GM12873 (cell line): ENCODE measurements at regions not wholly inside any gene's neighbourhood (a gene's known extent, or its start where the extent isn't known, plus 50 kb on each side); places are given as distances from the start of the nearest gene placed in this dataset.

Experiments used
- CTCF ChIP-seq: IDR thresholded peaks from 2 replicates; pipeline ENCODE4 v1.5.1; 2012; ENCODE audit warnings: low read depth, mild to moderate bottlenecking, moderate library complexity, low read length, control low read depth; ENCODE audit not compliant: insufficient read depth; ENCODE audit errors: missing control alignments

- TF ChIP-seq CTCF: no peak
Measured at GRCh38 chr16:59326955-59327354, 592.8 kb upstream of the GOT2 start.

- no peak for TF ChIP-seq CTCF
Measured at GRCh38 chr16:59324462-59324861, 590.3 kb upstream of the GOT2 start.

GRCh38 chr16:59320657-59321056 lies 586.5 kb upstream of the GOT2 start:
- no peak for TF ChIP-seq CTCF

- TF ChIP-seq CTCF: no peak
Measured at GRCh38 chr16:59319871-59320270, 585.8 kb upstream of the GOT2 start.

- TF ChIP-seq CTCF: no peak
Measured at GRCh38 chr16:59305850-59306249, 571.7 kb upstream of the GOT2 start.

GRCh38 chr16:59296888-59297287 lies 562.8 kb upstream of the GOT2 start:
- TF ChIP-seq CTCF: no peak

GRCh38 chr16:59295993-59296736 lies 562.0 kb upstream of the GOT2 start:
- no peak for TF ChIP-seq CTCF

- no peak for TF ChIP-seq CTCF
Measured at GRCh38 chr16:59295474-59295873, 561.4 kb upstream of the GOT2 start.
